ENCODE measurements at regions not wholly inside any gene's neighbourhood (a gene's known extent, or its start where the extent isn't known, plus 50 kb on each side); places are given as distances from the start of the nearest gene placed in this dataset.

DNA sequence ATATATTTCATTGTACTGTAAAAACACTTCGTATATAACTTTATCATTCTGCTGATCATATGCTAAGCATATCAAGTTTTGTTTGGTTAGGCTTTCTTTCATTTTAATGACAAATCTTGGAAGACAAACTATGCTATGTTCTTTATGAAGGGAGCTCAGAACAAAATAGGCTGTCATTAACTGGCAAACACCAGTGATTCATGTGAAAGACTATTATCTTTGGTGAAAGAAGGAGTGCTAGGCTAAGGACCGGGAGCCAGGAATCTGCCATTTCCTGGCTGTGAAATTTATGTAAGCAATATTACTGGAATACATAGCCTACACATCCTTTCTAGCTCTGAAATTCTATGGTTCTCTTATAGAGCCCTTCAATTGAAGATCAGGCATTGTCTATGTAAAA lies 136.2 kb upstream of the CCN2 start:
- TF ChIP-seq POLR2A (IDR thresholded peaks at IDR 0.05; ENCODE audit: low read length) = no peak
- no peak for TF ChIP-seq GATA1 (IDR thresholded peaks at IDR 0.05; ENCODE audit: low read depth, low read length)

All from erythroblast (primary cell).